Kidney epithelial cell (primary cell): ENCODE measurements at regions not wholly inside any gene's neighbourhood (a gene's known extent, or its start where the extent isn't known, plus 50 kb on each side); places are given as distances from the start of the nearest gene placed in this dataset.
A peak's percentile ranks its signal among the peaks of the same experiment; 100 is the strongest.

Experiments used
- DNase-seq: peaks from one replicate; pipeline ENCODE4 v3.0.0-alpha.2; 2010; ENCODE audit warnings: low read depth
- H3K27me3 ChIP-seq: 2 replicates; pipeline ENCODE4 v1.6.0; 2011; ENCODE audit warnings: low read length; ENCODE audit not compliant: control insufficient read depth, insufficient read depth
- H3K36me3 ChIP-seq: 2 replicates; pipeline ENCODE4 v1.5.1; 2011; ENCODE audit warnings: low read length; ENCODE audit not compliant: control insufficient read depth, insufficient read depth
- H3K4me3 ChIP-seq: 2 replicates; pipeline ENCODE4 v1.5.1; 2011; ENCODE audit warnings: low read depth, mild to moderate bottlenecking, control low read depth, low read length
- CTCF ChIP-seq: IDR thresholded peaks from 2 replicates; pipeline ENCODE4 v1.5.1; 2011; ENCODE audit warnings: mild to moderate bottlenecking, moderate library complexity, low read length, control low read depth, inconsistent platforms; ENCODE audit not compliant: insufficient read depth, poor library complexity, severe bottlenecking

- H3K36me3 ChIP-seq, result no peaks in the 10 kb centered on the region
- no peak for DNase-seq
- H3K4me3 ChIP-seq, result no peak overlapping the region
- TF ChIP-seq CTCF, result no peak
- no peaks in the 10 kb centered on the region for H3K27me3 ChIP-seq
These were observed 273.4 kb downstream of the BMP4 start for GRCh38 chr14:53683229-53683628.

- no peak for DNase-seq
- TF ChIP-seq CTCF, result no peak
- H3K36me3 ChIP-seq, result no peaks in the 10 kb centered on the region
- H3K27me3 ChIP-seq, result no peaks in the 10 kb centered on the region
- H3K4me3 ChIP-seq, result no peak overlapping the region
These were observed 284.1 kb downstream of the BMP4 start for GRCh38 chr14:53672526-53672925.

GRCh38 chr14:53670701-53671100 lies 285.9 kb downstream of the BMP4 start:
- H3K27me3 ChIP-seq, result no peaks in the 10 kb centered on the region
- TF ChIP-seq CTCF, result no peak
- DNase-seq, result peak; percentile 37
- H3K4me3 ChIP-seq, result no peak overlapping the region
- H3K36me3 ChIP-seq, result no peaks in the 10 kb centered on the region

- DNase-seq, result no peak
- Histone ChIP-seq H3K27me3 (no peaks in the 10 kb centered on the region), H3K4me3 (no peak overlapping the region), H3K36me3 (no peaks in the 10 kb centered on the region)
- TF ChIP-seq CTCF, result no peak
These were observed 287.7 kb downstream of the BMP4 start for GRCh38 chr14:53668897-53669296.

- DNase-seq, result no peak
- H3K36me3 ChIP-seq, result no peaks in the 10 kb centered on the region
- no peaks in the 10 kb centered on the region for H3K27me3 ChIP-seq
- no peak overlapping the region for H3K4me3 ChIP-seq
- TF ChIP-seq CTCF, result peak; percentile 44
These were observed 292.9 kb downstream of the BMP4 start for GRCh38 chr14:53663709-53664108.

GRCh38 chr14:53655080-53655785 lies 301.4 kb downstream of the BMP4 start:
- Histone ChIP-seq H3K36me3 (no peaks in the 10 kb centered on the region), H3K4me3 (no peak overlapping the region), H3K27me3 (no peaks in the 10 kb centered on the region)
- no peak for DNase-seq
- TF ChIP-seq CTCF, result no peak
